HG02852 (cell line): ENCODE measurements at regions not wholly inside any gene's neighbourhood (a gene's known extent, or its start where the extent isn't known, plus 50 kb on each side); places are given as distances from the start of the nearest gene placed in this dataset.

Source experiments
- ATAC-seq: cut with Tn5 transposase; IDR thresholded peaks from one replicate; pipeline ENCODE4 v1.9.1; 2021; ENCODE audit warnings: mild to moderate bottlenecking, moderate library complexity; ENCODE audit not compliant: unreplicated experiment

DNA sequence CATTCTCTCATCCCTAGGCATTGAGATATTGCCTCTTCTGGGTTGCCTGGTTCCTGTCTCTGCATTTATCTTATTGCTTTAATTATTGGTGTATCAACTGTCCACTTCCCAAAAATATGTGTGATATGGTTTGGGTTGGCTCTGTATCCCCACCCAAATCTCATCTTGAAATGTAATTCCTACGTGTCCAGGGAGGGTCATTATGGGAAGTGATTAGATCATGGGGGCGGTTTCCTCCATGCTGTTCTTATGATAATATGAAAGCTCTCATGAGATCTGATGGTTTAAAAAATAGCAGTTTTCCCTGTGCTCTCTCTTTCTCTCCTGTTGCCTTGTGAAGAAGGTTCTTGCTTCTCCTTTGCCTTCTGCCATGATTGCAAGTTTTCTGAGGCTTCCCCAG, 308.3 kb upstream of the HS3ST1 start:
- ATAC-seq, result no peak

- ATAC-seq, result no peak
Measured at GRCh38 chr4:11735651-11736050, 307.0 kb upstream of the HS3ST1 start.

- ATAC-seq, result no peak
Measured at GRCh38 chr4:11732155-11732554, 303.5 kb upstream of the HS3ST1 start.

DNA sequence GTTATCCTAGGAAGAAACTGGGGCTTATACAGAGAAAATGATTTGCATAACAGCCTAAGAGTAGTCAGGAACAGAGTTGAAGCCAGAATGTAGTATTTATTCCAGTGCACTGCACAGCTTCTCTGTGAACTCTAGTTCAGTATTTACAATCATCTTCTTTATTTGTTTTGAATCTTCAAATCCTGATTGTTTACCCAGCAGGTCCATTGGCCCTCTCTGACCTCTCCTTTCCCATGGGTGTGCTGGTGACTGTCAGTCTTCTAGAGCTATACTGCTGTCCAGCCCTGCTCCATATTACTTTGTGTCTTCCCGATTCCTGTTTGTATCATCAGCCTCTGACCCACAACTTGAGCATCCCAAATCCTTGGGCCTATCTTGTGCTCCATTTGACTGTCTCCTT, 301.9 kb upstream of the HS3ST1 start:
- no peak for ATAC-seq

DNA sequence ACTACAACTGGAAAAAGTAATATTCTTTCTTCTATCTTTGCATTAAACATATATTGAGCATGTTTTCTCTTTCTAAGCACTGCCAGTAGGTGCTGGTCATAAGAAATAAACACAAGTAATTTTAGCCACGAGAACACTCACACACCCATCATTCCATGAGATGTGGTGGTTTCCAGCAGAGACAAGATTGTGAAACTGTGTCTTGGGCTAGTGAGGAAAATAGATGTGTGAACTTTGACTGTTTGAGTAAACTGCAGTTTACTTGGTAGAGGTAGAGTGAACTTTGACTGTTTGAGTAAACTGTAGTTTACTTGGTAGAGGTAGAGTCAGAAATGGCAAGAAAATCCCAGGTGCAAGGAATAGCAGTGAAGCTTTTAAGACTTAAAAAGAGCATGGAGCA, 300.9 kb upstream of the HS3ST1 start:
- ATAC-seq, result no peak

- no peak for ATAC-seq
Measured at GRCh38 chr4:11727903-11728564, 299.3 kb upstream of the HS3ST1 start.

DNA sequence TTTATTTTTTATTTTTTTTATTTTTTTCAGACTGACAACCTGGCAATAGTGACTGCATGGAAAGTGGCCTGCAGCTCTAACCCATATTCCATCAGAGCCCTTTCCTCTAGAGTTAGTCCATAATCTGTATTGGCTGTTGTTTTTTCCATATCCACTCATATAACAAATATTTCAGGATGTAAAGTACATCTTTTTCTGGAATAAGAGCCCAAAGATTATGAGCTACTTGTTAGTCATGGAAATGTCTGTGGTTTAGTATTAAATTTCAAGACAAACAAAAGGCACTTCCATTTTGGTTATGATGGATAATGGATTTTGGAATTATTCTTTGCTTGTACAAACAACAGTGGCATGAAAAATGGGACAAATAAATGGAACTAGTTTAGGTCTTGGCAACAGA, 296.0 kb upstream of the HS3ST1 start:
- no peak for ATAC-seq

DNA sequence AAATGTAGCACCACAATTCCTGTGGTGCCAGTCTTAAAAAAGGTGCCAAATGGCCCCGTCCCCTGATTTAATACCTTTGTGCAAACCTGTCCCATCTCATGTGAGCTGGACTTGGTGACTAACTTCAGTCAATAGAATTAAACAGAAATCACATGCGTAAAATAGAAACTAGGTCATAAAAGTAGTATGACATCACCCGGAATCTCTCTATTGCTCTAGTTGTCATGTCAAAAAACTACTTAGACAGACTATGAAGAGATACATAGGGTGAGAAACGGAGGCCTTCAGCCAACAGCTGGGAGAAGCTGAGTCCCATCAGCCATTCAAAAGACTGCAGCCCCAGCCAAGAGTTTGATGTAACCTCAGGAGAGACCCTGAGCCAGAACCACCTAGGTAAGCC, 293.5 kb upstream of the HS3ST1 start:
- ATAC-seq, result no peak

- ATAC-seq, result no peak
Measured at GRCh38 chr4:11720292-11720691, 291.6 kb upstream of the HS3ST1 start.

DNA sequence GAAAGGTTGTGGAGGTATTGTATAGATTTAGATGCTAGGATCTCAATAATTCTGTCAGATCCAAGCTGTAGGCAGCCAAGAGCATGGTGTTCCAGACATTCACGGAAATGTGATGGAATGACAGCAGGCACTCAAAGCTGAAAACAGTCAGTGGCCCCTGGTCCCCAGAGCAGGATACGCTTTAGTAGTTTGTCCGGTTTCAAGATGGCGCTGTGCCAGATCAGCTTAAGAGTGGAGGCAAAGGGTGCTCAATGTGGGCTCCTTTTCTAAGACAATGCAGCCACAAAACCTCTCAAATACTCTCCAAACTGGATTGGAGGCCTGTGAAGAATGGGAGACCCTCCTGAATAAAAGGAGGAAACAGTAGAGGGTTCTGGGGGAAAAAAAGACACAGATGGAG, 291.2 kb upstream of the HS3ST1 start:
- no peak for ATAC-seq

DNA sequence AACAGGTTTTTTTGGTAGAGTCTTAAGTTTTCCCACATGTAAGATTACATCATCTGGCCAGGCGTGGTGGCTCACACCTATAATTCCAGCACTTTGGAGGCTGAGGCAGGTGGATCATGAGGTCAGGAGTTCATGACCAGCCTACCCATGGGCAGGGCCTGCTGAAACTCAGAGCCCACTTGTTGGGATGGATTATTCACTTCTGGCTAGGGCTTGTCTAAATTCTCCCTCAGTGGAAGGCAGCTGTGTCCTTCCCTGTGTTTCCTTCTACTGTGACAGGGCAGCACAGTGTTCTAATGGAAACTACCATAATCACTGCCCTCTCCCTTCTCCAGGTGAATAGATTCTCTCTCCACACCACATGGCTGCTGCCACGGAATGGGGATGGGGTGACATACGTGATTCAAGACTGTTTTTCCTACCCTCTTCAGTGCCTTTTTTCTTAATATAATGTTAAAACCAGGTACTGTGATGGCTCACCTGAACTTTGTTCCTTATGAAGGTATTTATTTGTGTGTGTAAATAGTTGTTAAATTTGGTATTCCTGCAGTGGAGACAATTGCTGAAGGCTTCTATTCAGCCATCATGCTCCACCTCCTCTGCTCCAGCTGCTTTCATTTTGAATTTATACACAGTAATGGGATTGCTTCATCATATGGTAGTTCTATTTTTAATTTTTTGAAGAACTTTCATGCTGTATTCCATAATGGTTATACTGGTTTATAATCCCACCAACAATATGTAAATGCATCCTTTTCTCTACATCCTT, 287.2 kb upstream of the HS3ST1 start:
- ATAC-seq, result no peak

GRCh38 chr4:11710453-11711093, 281.9 kb upstream of the HS3ST1 start:
- ATAC-seq, result no peak

DNA sequence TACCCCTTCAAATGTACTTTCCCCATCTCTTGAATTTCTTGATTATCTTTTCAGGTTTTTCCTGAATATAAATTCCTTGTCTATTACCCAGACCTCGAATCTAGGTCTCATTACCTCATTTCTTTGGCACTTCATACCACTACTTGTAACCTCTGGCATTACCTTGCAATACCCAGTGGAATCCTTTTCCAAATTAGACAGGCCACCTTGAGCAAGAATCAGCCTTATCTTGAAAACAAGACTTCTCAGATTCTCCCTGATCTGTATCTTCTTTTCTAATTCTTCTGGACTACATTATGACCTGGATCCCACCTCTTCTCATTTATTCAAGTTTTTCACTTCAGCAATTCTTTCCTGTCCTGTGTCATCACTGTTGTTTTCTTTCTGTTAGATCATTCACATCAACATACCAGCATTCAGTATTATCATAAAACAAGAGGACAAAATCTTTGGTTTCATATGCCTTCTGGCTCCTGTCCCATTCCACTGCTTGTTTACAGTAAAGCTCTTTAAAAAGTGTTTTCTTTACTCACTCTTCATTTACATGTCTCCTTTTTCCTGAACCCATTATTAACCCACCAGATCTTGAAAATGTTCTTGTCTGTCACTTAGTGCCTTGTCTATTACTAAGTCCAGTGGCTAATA, 275.6 kb upstream of the HS3ST1 start:
- ATAC-seq, result no peak

- no peak for ATAC-seq
Measured at GRCh38 chr4:11702886-11703557, 274.3 kb upstream of the HS3ST1 start.

DNA sequence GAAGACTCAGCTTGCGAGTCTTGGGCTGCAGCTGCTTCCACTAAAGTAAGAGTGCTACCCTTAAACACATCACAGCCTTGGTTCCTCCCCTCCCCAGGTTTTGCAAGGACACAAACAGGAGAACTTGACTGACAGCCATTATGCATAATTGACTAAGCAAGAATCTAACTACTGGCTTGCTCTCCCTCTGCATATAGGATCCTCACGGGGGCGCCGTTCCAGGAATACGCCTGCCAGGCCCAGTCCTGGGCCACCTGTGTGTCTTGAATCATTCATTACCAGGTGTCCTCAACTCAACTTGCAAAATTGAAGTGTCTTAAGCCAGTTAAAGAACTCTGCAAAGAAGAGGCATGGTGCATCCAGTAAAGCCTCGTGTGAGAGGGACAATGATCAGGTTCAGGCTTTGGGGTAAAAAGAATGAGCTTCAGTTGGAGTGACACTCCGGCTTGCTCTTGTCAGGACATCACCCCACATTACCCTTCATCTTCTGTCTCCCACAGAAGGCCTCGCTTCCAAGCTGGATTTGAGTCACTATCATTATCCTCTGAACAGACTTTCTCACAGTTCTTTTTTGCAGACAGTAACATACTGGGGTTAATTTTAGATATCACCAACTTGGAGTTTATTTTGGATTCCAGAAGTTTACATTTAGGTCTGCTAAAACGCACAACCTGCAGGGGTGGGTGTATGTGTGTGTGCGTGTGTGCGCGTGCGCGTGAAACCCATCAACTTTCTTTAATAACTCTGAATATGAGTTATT, 273.5 kb upstream of the HS3ST1 start:
- no peak for ATAC-seq

GRCh38 chr4:11700751-11701226, 272.1 kb upstream of the HS3ST1 start:
- no peak for ATAC-seq

GRCh38 chr4:11698846-11699590, 270.3 kb upstream of the HS3ST1 start:
- no peak for ATAC-seq

- no peak for ATAC-seq
Measured at GRCh38 chr4:11698033-11698432, 269.3 kb upstream of the HS3ST1 start.

DNA sequence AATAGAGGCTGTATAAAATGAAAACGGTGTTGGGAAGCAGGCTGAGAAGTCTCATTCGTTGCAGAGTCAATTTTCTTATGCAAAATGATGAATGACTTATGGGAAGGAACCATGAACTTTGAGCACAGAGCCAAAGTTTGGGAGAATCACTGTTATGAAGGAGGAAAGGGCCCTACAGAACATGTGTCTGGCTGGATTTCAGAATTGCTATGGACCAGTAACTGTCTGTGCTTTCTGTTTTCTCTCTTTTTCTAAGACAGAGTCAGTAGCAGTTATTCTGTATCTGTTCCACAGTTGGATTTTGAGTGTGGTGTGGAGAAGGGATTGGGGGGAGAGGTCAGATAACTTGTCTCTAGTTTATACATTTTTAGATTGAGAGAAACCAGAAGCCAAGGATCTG, 265.0 kb upstream of the HS3ST1 start:
- ATAC-seq, result no peak

- no peak for ATAC-seq
Measured at GRCh38 chr4:11691236-11691635, 262.5 kb upstream of the HS3ST1 start.
